ENCODE measurements at regions not wholly inside any gene's neighbourhood (a gene's known extent, or its start where the extent isn't known, plus 50 kb on each side); places are given as distances from the start of the nearest gene placed in this dataset.
"Not testable (repeated sequence)": the region's sequence is repeated elsewhere in the genome, so short reads cannot be mapped to it uniquely, and the experiment has no call there.

DNA sequence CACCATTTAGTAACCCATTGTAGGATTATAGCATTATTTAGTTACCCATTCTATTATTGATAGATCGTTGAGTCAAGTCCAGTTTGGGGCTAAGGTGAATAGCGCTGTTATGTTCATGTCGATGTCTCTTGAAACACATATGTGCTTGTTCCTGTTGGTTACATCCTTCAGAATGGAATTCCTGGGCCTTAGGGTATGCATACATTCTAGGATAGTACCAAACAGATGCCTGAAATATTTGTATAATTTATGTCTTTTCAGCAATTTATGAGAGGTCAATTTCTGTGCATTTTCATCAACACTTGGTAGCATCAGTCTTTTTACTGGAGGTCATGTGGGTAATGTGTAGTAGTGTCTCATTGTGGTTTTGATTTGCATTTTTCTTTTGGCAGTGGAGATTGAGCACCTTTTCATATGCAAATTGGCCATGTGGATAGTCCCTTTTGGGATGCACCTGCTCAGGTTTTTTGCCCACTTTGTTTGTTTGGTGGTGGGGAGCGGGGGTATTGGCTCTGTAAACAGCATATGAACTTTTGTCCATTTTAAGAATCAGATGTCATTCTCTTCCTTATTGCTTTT lies 104.2 kb downstream of the CDRT15L2 start:
- not testable (repeated sequence) for DNase-seq

GRCh38 chr17:20684975-20685374 lies 105.5 kb downstream of the CDRT15L2 start:
- not testable (repeated sequence) for DNase-seq

GRCh38 chr17:20687584-20687983 lies 108.1 kb downstream of the CDRT15L2 start:
- DNase-seq: not testable (repeated sequence)

DNA sequence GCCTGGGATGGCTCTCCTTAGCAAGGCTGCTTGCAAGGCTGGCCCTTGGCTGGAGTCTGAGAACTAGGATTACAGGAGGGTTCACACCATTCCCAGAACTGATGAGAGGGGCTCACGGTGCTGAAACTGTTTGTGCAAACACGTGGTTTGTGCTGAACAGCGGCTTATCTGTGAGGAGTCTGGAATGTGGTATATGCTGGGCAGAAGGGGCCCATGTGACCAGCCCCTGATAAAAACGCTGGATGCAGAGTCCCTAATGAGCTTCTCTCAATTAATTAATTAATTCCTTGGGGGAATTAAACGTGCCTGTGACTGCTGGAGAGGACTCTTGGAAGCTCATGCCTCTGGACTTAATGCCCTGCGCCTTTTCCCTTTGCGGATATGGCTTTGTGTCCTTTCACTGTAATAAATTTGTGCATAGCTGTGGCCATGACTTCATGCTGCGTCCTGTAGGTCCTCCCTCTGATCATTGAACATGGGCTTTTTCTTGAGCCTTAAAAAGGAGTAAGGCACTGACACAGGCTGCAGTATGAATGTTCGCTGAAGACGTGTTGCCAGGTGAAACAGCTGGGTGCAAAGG lies 109.7 kb downstream of the CDRT15L2 start:
- not testable (repeated sequence) for DNase-seq

GRCh38 chr17:20692706-20693105 lies 113.2 kb downstream of the CDRT15L2 start:
- DNase-seq: not testable (repeated sequence)

DNA sequence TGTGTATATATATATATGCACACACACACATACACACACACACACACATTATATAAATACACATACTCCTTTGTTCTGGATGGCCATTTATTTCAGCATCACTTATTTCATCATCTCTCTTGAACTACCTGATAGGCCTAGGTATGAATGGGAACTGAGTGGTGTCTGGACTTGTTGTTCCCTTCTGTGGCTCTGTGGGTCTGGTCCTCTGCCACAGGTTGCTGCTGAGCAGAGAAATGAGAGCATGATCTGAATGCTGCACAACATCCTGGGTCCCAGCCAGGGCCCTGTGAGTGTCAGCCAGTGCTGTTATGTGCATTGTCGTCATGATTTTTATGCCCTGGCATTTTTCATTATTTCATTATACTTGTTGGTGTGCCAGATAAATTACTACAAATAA lies 116.3 kb downstream of the CDRT15L2 start:
- not testable (repeated sequence) for DNase-seq

GRCh38 chr17:20698463-20699206 lies 119.1 kb downstream of the CDRT15L2 start:
- peak; percentile 4 for DNase-seq

- not testable (repeated sequence) for DNase-seq
Measured at GRCh38 chr17:20700528-20700927, 121.0 kb downstream of the CDRT15L2 start.

DNA sequence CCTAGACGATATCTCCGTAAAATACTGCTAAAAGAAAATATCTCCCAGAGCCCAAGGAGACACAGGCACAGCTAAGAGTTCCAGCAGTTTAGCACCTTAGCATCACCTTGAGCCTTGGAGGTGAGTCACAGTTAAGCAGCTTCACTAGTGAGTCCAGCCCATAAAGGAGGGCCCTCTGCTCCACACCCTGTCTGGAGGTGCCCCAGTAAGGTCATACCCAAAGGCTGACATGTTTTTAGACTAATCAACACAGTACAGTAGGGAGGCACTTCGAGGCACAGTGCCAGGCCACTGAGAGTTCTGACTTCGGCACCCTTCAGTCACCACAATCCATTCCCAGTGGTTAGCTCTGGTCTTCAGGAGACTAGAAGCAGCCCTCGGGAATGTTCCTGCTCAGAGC lies 121.8 kb downstream of the CDRT15L2 start:
- not testable (repeated sequence) for DNase-seq

DNA sequence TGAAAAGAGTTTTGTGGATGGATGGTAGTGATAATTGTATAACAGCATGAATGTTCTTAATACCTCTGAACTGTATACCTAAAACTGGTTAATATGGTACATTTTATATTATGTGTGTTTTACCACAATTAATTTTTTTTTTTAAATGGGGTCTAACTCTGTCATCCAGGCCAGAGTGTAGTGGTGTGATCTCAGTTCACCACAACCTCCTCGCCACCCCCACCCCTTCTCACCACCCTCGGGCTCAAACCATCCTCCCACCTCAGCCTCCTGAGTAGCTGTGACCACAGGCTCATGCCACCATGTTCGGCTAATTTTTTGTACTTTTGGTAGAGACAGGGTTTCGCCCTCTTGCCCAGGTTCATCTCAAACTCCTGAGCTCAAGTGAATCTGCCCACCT lies 123.2 kb downstream of the CDRT15L2 start:
- no peak for DNase-seq

DNA sequence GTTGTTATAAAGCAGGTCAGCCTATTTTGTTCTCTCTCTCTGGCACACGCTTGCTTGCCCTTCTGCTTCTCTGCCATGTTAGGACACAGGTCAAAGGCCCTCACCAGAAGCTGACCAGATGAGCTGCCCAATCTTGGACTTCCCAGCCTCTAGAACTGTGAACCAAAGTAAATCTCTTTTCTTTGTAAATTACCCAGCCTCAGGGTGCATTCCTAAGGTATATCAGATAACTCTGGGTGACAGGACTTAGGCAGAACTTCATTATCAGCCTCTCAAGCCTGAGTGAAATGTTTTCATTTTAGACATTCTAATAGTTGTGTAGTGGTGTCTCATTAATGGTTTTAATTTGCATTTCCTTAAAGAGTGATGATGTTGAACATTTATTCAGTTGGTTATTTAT lies 124.3 kb downstream of the CDRT15L2 start:
- DNase-seq: no peak

- not testable (repeated sequence) for DNase-seq
Measured at GRCh38 chr17:20705186-20705585, 125.7 kb downstream of the CDRT15L2 start.

GRCh38 chr17:20706751-20707373 lies 127.3 kb downstream of the CDRT15L2 start:
- no peak for DNase-seq

GRCh38 chr17:20708821-20709220 lies 129.3 kb downstream of the CDRT15L2 start:
- not testable (repeated sequence) for DNase-seq

GRCh38 chr17:20716481-20716880 lies 137.0 kb downstream of the CDRT15L2 start:
- DNase-seq: not testable (repeated sequence)

DNA sequence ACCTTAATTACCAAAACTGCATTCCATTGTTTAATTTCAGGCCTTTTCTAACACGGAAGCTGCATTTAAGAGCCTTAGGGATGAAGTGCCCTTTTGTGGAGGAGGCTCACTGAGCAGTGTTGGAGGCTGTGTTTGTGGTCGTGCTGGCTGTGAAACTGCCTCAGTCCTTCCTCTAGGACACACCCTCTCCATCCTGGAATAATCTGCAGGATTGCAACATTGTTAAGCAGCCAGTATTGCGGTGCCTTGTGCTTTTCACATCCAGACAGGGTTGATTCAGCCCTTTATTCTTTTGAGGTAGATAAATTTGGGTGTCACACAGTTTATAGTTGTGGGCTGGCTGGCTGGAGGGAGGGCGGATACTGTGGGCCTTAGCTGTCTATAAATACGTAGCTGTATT lies 141.6 kb downstream of the CDRT15L2 start:
- DNase-seq: no peak

DNA sequence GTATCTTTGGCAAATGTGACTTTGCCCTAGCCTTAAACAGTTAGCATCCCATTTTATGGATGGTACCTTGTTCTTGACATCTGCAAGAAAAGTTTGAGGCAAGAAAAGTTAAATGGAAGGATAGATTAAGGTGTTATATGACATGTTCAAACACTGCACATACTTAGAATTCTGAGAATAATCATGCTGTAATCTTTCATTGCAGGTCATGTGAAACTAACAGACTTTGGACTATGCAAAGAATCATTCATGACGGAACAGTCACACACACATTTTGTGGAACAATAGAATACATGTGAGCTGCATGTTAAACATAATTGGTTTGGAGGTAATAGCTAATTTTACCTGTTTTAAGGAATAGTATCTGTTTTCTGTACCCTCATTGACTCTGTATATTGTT lies 144.9 kb downstream of the CDRT15L2 start:
- not testable (repeated sequence) for DNase-seq

GRCh38 chr17:20727201-20727600 lies 147.7 kb downstream of the CDRT15L2 start:
- not testable (repeated sequence) for DNase-seq

DNA sequence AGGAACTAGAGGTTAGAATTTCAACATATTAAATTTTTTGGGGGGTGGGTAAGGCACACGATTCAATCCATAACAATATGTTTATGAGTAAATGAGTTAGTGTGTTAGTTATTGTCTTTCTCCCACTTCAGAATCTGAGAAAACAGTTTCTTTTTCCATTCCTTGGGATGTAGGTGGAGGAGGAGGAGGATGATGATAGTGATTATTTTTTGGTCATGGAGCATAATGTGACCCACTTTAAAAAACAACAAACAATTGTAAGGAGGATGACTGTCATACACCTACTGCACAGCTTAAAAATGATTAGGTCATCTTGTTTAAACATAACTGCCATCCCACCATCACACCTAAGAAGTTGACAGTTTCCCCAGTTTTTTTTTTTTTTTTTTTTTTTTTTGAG lies 148.7 kb downstream of the CDRT15L2 start:
- no peak for DNase-seq

DNA sequence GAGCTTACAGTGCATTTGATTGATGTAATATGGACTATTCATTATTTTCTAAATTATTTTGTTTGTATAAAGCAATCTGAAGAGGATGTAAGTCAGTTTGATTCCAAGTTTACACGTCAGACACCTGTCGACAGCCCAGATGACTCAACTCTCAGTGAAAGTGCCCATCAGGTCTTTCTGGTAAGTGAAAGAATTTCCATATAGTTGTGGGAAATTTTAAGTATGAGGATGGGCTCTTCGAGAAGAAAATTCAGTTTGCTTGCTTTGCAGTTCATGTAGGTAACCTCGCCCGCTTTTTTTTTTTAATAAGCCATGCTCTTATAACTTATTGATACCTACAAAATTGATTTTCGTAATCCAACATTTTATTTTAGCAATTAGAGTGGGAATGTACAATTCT lies 151.6 kb downstream of the CDRT15L2 start:
- DNase-seq: not testable (repeated sequence)

- no peak for DNase-seq
Measured at GRCh38 chr17:20733923-20734322, 154.4 kb downstream of the CDRT15L2 start.

DNA sequence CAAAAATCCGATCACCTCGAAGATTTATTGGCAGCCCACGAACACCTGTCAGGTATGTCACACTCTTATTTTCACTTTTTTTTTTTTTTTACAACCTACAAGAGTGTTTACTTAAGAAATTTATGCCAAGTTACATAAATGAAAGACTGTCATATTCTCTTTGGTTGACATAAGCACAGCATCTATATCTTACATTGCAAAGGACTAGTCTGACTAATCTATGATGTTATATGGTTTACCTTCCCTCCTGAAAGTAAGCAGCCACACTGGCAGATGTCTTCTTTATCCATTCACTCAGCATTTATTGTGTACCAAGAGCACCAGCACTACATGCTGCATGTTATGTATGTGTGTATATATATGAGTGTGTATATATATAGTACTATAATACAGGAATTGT lies 156.3 kb downstream of the CDRT15L2 start:
- DNase-seq: no peak

DNA sequence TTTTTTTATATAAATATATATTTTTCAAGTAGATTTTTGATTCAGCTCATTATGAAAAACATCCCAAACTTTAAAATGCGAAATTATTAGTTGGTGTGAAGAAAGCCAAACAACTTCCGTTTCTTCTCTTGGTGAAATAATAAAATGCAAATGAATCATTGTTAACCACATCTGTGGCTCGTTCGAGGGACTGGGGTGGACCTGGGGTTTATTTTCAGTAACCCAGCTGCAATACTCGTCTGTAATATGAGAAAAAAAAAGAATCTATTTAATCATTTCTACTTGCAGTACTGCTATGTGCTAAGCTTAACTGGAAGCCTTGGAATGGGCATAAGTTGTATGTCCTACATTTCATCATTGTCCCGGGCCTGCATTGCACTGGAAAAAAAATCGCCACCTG lies 158.1 kb downstream of the CDRT15L2 start:
- not testable (repeated sequence) for DNase-seq

DNA sequence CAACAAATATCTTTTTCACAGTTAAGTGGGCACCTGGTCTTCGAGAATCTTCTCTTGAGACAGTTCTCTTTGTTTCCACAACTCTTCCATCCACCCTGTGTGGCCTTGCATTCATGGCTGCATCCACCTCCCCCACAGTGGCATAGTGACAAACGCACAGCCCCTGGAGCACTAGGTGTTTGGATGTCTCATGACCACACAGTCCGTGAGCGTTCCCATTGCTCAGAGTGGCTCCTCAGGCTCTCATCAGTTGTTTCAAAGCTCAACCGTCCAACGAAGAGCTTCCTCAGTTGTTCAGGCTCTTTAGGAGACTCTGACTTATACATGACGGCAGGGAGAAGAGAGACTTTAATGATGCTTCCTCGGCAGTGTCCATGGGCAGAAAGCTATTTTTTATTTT lies 191.6 kb downstream of the CDRT15L2 start:
- DNase-seq: no peak
